Urinary bladder (tissue), 3 donors: ENCODE measurements at regions not wholly inside any gene's neighbourhood (a gene's known extent, or its start where the extent isn't known, plus 50 kb on each side); places are given as distances from the start of the nearest gene placed in this dataset.

Experiments
- DNase-seq: peaks from one replicate; pipeline ENCODE4 v3.0.0-alpha.2; 2015; ENCODE audit errors: extremely low spot score
- H3K27ac ChIP-seq: one replicate; pipeline ENCODE4 v1.5.1; 2013; ENCODE audit warnings: low read depth, mild to moderate bottlenecking, moderate library complexity
- H3K36me3 ChIP-seq: one replicate; pipeline ENCODE4 v1.6.1; 2013; ENCODE audit warnings: mild to moderate bottlenecking, moderate library complexity; ENCODE audit not compliant: insufficient read depth
- H3K4me1 ChIP-seq: one replicate; pipeline ENCODE4 v1.6.1; 2013; ENCODE audit warnings: mild to moderate bottlenecking, moderate library complexity; ENCODE audit not compliant: insufficient read depth
- H3K4me3 ChIP-seq: one replicate; pipeline ENCODE4 v1.5.1; 2013; ENCODE audit warnings: low read depth, low read length
- WGBS: extraction: QIAGEN DNeasy Blood & Tissue Kit; methylation state at CpG from one replicate; pipeline ENCODE4 v1.1.7; 2013; 5-methylcytosine and 5-hydroxymethylcytosine counted together
- donor health status: healthy with polysubstance abuse.
- donor health status: healthy.

DNA sequence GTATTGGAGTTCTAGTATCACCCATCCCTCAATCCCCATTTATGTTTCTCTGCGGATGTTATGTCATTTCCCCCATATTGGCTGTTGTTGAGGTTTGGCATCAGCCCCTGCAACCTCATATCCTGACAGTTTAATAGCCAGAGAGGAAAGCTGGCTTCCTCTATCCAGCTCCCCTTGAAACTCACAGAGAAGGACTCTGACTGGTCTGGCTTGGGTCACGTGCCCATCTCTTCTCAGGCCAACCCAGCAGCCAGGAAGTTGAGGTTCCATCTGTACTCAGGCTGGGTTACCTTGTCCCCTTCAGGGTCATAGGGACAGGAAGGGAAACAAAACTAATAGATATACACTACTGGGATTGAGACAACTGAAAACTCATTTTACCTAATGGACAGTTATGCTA lies 148.0 kb upstream of the SLC14A2 start:
- no peak overlapping the region for H3K4me3 ChIP-seq
- no peaks in the 10 kb centered on the region for H3K36me3 ChIP-seq
- WGBS: 61% methylated on average over 2 of the region's 2 CpGs
- H3K4me1 ChIP-seq: no peaks in the 10 kb centered on the region
- H3K27ac ChIP-seq: no peak overlapping the region
- DNase-seq: no peak

DNA sequence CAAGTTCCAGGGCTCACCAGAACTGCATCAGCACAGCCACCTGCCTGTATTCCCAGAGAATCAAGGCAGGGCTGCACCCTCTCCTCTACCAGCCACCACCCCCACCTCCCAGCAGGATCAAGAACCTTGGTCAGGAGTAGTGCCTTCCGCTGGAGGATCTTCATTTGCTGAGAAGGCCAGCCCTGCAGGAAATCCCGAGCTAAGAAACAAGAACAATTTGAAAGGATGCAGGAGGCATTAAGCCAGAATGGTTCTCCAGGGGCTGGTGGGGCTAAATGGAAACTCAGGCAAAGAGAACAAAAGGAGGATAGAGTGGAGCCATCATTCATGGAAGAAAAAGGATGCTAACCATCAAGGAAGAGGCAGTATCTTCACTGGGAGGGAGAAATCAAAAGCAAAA lies 147.3 kb upstream of the SLC14A2 start:
- Histone ChIP-seq H3K4me1 (no peaks in the 10 kb centered on the region), H3K36me3 (no peaks in the 10 kb centered on the region), H3K27ac (no peak overlapping the region), H3K4me3 (no peak overlapping the region)
- no peak for DNase-seq
- WGBS: 77% methylated on average over 2 of the region's 2 CpGs

DNA sequence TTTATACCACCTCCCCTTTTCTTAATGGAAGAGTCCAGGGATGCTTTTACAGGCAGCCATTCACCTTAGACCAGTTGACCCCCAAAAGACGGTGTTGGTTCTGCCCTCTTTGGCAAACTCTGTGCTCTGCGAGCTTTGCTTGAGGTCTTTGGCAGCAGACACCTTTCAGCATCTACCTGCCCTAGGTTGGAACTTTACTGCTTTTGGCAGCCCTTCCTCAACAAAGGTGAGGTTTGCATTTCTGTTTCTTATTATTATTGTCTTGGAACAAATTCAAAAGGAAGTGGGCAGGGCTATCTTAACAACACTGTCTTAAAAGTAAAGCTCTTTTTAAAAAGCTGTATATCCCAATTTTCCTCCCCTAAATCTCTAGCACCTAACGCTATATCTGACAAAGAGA lies 136.4 kb upstream of the SLC14A2 start:
- DNase-seq: no peak
- no peak overlapping the region for H3K27ac ChIP-seq
- H3K36me3 ChIP-seq: no peaks in the 10 kb centered on the region
- H3K4me1 ChIP-seq: no peaks in the 10 kb centered on the region
- H3K4me3 ChIP-seq: no peak overlapping the region
- 94% methylated on average over 3 of the region's 3 CpGs for WGBS

DNA sequence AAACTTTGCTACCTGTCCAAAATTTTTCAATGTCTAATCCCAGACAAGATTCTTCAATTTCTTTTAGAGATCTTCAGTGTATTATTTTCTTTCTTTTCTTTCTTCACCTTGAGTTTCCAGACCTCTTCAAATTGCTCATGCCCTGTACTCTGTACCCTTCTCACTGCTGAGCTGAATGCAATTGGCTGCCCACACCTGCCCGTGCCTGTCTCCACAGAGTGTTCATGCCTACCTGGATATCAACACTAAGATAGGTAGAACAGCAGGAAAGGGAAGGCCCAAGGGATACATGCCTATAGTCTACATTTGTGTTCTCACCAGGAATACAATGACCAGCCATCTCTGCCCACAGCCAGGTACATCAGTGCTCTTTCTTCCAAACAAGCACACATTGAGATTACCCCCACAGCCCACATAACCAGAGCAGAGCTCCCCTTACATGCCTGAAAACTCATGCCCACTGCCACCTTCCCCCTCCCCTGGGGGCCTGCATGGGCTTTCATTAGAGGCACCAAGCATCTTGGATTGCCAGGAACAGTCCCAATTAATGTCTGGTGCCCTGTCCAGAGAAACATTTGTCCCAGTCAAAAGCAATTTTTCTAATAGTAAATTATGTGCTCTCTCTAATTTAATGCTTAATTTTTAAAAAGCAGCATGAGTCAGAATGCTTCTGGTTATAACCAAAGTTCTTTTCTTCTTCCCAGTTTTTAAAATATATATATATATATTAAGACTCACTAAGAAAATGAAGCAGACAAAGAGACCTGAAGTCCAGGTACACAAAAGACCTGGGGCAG lies 134.9 kb upstream of the SLC14A2 start:
- H3K36me3 ChIP-seq: no peaks in the 10 kb centered on the region
- no peaks in the 10 kb centered on the region for H3K4me1 ChIP-seq
- no peak overlapping the region for H3K27ac ChIP-seq
- WGBS: 93% methylated on average over 1 of the region's 1 CpG
- DNase-seq: no peak
- no peak overlapping the region for H3K4me3 ChIP-seq

DNA sequence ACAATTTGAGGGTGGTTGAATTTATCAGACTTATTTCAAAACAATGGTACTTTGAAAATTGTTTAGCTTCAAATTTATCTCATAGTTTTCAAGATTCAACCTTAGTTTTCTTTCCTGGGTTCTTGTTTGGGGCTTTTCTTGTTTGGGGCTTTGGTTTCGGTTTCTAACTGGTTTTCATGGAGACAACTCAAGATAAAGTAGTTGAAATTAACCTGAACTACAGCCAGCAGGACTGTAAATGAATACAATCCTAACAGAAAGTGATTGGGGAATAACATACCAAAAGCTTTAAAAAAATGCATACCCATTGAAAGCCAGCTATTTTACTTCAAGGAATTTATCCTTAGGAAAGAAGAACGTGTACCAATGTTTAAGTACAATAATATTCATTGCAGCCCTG lies 133.5 kb upstream of the SLC14A2 start:
- WGBS: 35% methylated on average over 2 of the region's 2 CpGs
- Histone ChIP-seq H3K4me1 (no peaks in the 10 kb centered on the region), H3K36me3 (no peaks in the 10 kb centered on the region), H3K4me3 (no peak overlapping the region), H3K27ac (no peak overlapping the region)
- no peak for DNase-seq

DNA sequence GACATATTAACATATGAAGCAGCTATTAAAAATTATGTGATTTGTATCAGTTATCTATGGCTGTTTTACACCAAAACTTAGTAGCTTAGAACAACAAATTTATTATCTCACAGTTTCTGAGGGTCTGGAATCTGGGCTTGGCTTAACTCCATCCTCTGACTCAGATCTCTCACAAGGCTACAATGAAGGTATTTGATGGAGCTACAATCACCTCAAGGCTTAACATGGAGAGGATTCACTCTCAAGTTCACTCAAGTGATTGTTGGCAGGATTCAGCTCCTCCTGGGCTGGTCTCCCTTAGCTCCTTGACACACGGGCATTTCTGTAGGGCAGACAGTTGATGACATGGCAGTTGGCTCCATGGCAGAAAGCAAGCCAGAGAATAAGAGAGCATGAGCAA lies 133.0 kb upstream of the SLC14A2 start:
- H3K4me3 ChIP-seq: no peak overlapping the region
- H3K27ac ChIP-seq: no peak overlapping the region
- no peak for DNase-seq
- H3K4me1 ChIP-seq: no peaks in the 10 kb centered on the region
- WGBS: 49% methylated on average over 1 of the region's 1 CpG
- H3K36me3 ChIP-seq: no peaks in the 10 kb centered on the region

DNA sequence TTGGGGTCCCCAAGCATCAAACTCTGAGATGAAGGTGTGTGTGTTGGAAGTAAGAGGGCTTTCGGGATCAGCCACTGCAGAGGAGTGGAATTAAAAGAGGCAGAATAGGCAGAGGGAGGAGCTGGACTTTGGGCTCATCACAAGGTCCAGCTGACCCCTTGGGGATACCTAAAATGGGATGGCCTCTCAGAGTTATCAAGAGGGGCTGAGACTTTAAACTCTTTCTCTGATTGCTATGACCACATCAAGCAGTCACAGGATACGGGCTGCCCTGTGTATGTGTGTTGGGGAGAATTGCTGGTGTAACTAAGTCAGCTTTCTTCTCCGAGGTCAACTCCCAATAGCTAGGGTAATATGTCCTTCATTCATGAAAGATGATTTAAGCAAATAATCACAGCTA lies 127.7 kb upstream of the SLC14A2 start:
- DNase-seq: no peak
- no peaks in the 10 kb centered on the region for H3K36me3 ChIP-seq
- 90% methylated on average over 3 of the region's 3 CpGs for WGBS
- H3K4me1 ChIP-seq: no peaks in the 10 kb centered on the region
- H3K4me3 ChIP-seq: no peak overlapping the region
- no peak overlapping the region for H3K27ac ChIP-seq

DNA sequence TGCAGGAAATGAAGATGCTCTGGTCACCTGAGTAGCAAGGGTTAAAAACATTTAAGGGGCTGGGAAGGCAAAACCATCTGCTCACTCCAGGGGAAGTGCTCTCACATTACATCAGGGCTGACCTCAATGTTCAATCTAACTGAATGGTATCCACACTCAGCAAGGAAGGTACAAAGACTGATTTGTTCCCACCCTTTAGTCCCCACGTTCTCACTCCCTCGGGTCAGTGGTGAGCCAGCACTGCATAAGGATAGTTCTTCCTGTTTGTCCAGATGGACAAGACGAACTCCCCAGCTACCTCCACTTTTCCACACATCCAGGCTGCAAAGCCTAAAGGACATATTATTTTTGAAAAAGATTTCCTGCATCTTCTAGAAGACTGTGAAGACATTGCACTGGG lies 126.6 kb upstream of the SLC14A2 start:
- H3K4me3 ChIP-seq: no peak overlapping the region

DNA sequence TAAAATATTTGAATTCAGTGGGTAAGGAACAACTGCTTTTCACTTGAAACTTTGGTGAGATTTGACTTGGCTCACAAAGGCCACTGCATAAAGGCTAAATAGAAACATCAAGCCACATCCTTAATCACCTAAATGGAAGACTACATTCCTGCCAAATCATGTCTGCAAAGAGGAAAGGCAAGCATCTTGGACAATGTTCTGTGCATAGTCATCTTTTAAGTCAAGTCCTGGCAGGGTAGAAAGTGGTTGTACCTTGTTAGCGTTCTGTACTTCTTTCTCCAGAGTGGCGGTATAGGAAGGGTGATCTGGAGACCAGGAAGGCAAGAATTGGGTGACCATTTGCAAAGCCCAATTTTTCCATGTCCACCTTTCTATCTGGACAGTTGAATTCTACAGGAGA lies 121.4 kb upstream of the SLC14A2 start:
- H3K36me3 ChIP-seq: no peaks in the 10 kb centered on the region
- no peak overlapping the region for H3K27ac ChIP-seq
- no peak overlapping the region for H3K4me3 ChIP-seq
- no peaks in the 10 kb centered on the region for H3K4me1 ChIP-seq
- DNase-seq: no peak
- 97% methylated on average over 2 of the region's 2 CpGs for WGBS

More for the DNA sequence above, 126.6 kb upstream of the SLC14A2 start:
- Histone ChIP-seq H3K27ac (no peak overlapping the region), H3K4me1 (no peaks in the 10 kb centered on the region), H3K36me3 (no peaks in the 10 kb centered on the region)
- DNase-seq: no peak
- 53% methylated on average over 3 of the region's 3 CpGs for WGBS

DNA sequence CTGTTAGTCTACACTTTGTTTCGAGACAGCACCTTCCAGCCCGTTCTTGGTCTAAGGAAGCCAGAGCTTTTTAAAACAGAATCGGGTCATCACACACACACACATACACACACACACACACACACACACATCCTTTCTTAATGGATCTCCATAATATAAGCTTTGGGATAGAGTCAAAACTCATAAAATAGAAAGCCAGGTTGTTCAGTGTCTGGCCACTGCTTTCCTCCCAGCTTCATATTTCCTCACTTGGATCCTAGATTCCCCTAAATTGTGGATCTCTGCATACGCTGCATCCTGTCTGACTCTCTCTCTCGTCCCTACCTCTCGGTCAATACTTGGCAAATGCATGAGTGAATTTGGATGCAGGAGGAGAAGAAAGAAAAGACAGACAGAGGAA lies 120.5 kb upstream of the SLC14A2 start:
- 55% methylated on average over 6 of the region's 6 CpGs for WGBS
- Histone ChIP-seq H3K36me3 (no peaks in the 10 kb centered on the region), H3K27ac (no peak overlapping the region), H3K4me3 (no peak overlapping the region), H3K4me1 (no peaks in the 10 kb centered on the region)
- no peak for DNase-seq

DNA sequence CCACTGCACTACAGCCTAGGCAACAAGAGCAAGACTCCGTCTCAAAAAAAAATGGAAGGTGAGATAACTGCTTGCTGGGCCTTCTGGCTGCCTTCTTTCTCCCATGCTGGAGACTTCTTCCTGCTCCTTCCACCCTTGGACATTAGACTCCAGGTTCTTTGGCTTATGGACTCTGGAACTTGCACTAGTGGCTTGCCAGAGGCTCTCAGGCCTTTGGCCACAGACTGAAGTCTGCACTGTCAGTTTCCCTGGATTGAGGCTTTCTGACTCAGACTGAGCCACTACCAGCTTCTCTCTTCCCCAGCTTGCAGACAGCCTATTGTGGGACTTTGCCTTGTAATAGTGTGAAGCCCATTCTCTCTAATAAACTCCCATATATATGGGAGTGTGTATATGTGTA lies 118.5 kb upstream of the SLC14A2 start:
- no peaks in the 10 kb centered on the region for H3K4me1 ChIP-seq
- WGBS: 100% methylated on average over 1 of the region's 1 CpG
- no peaks in the 10 kb centered on the region for H3K36me3 ChIP-seq
- no peak overlapping the region for H3K4me3 ChIP-seq
- no peak for DNase-seq
- H3K27ac ChIP-seq: no peak overlapping the region

DNA sequence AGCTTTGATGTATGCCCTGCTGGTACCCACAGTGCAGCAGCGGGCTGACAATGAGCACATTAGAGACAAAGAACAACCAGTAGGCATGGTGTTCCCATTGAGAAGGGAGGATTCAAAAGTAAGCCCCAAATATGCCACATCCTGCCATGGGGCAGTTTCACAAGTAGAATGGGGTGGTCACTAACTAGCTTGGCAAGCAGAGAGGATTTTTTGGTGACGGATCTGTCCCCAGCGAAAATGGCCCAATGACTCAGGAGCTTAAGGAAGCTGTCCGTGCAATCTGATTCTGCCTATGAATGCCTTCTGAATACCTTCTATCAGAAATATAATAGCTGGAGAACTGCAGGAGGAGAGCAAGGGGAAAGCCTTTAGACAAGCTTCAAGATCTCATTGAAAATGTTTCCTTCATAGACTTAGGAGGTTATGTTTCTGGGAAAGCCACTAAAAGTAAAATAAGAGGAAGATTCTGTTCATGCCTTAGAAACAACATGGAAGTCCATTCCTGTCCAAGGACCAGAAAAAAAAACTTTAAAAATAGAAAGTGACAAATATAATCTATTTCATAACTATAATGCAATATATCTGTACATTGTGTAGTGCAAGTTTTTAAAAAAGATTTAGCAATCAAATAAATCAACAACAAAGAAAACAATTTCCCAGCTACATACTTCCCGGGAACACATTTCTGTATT lies 117.5 kb upstream of the SLC14A2 start:
- WGBS: 93% methylated on average over 5 of the region's 5 CpGs
- H3K4me1 ChIP-seq: no peaks in the 10 kb centered on the region
- no peak overlapping the region for H3K4me3 ChIP-seq

DNA sequence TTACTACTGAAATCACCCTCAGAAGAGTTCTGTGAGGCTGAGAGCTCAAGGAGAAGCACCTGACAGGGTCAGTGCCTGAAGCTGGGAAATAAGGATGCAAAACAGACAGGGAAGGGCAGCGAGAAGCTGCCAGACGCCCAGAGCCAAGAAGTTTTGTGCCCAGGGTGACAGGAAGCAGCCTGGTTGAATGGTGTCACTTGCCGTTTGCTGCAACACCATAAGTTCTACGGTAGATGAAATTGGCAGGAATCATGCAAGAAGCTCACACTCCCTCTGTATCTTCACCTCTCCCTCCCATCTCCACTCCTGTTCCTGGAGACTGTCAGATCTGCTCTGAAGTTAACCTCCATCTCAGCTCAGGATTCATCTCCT lies 117.0 kb upstream of the SLC14A2 start:
- H3K4me1 ChIP-seq: no peaks in the 10 kb centered on the region
- no peaks in the 10 kb centered on the region for H3K36me3 ChIP-seq
- no peak for DNase-seq
- WGBS: 78% methylated on average over 4 of the region's 4 CpGs
- H3K27ac ChIP-seq: no peak overlapping the region
- H3K4me3 ChIP-seq: no peak overlapping the region

More for the DNA sequence above, 117.5 kb upstream of the SLC14A2 start:
- no peak overlapping the region for H3K27ac ChIP-seq
- no peaks in the 10 kb centered on the region for H3K36me3 ChIP-seq
- DNase-seq: no peak

DNA sequence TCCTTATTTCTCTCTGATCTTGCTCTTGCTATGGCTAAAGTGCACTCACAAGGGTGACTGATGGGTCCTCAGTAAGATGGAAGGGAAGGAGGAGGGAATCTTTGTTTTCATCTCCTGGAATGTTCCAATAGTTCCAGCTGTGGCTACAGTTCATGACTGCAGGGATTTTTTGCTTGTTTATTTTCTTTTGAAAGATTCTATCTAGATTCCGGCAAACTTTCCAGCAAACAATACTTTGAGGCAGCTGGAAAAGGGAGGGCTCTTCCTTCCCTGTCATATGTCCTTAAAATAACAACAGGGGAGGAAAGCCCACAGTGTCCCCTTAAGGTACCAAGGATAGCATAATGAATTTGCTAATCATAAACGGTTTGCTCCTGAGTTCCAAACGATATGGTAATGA lies 111.3 kb upstream of the SLC14A2 start:
- H3K27ac ChIP-seq: no peak overlapping the region
- H3K4me1 ChIP-seq: no peaks in the 10 kb centered on the region
- no peak for DNase-seq
- no peak overlapping the region for H3K4me3 ChIP-seq
- WGBS: 43% methylated on average over 3 of the region's 3 CpGs
- no peaks in the 10 kb centered on the region for H3K36me3 ChIP-seq
